A549 (cell line): ENCODE measurements at regions not wholly inside any gene's neighbourhood (a gene's known extent, or its start where the extent isn't known, plus 50 kb on each side); places are given as distances from the start of the nearest gene placed in this dataset.
"Not testable (repeated sequence)": the region's sequence is repeated elsewhere in the genome, so short reads cannot be mapped to it uniquely, and the experiment has no call there.

ENCODE experiments used
- ATAC-seq, 2 experiments: fragments of 200-7000 bp in 1 of 2; fragments of >200 bp in 1 of 2; cut with Nextera tagmentation in 1 of 2; cut with Tn5 transposase in 1 of 2; 3 replicates each; pipeline versions ENCODE4 v1.8.0 to v1.9.1; 2018 to 2020; ENCODE audit warnings: mild to moderate bottlenecking in 1 of 2, moderate library complexity in 1 of 2
- CTCF ChIA-PET: fragments of 300-600 bp; sonication (Branson Sonifier 250); formaldehyde crosslinking; extraction: SDS; loops from one replicate; lab custom pipeline; 2021; ENCODE audit warnings: antibody characterized with exemption, inconsistent platforms; lab: Yijun Ruan, JAX
- POLR2A ChIA-PET: fragments of 350-600 bp; formaldehyde crosslinking; extraction: SDS; loops from one replicate; lab custom pipeline; 2021; ENCODE audit warnings: antibody characterized with exemption, inconsistent platforms; lab: Yijun Ruan, JAX
- DNase-seq, 2 experiments: peaks; one replicate each; pipeline versions ENCODE4 v3.0.0 to v3.0.0-alpha.2; 2011 to 2016; ENCODE audit warnings: low read depth in 1 of 2, low spot score in 1 of 2
- FAIRE-seq: peaks from 2 replicates; lab custom pipeline; 2011; peaks lifted over from hg19 to GRCh38; lab: Jason Lieb, UNC
- H3K27ac ChIP-seq, 2 experiments: fragments of >200 bp; sonication (Bioruptor Twin); formaldehyde crosslinking; 3 replicates each; pipeline ENCODE4 v1.5.1; 2016 to 2017
- H3K4me1 ChIP-seq: fragments of >200 bp; sonication (Bioruptor Twin); formaldehyde crosslinking; 3 replicates; pipeline ENCODE4 v1.6.1; 2016
- H3K4me2 ChIP-seq: fragments of >200 bp; sonication (Bioruptor Twin); formaldehyde crosslinking; 3 replicates; pipeline ENCODE4 v1.6.1; 2016
- H3K4me3 ChIP-seq: fragments of >200 bp; sonication (Bioruptor Twin); formaldehyde crosslinking; 3 replicates; pipeline ENCODE4 v1.5.1; 2016
- H3K9me3 ChIP-seq: fragments of >200 bp; sonication (Bioruptor Twin); formaldehyde crosslinking; 3 replicates; pipeline ENCODE4 v1.6.1; 2016
- ATOH8 ChIP-seq: fragments of 250-450 bp; sonication (Bioruptor Pico); IDR thresholded peaks from 2 replicates; pipeline ENCODE4 v1.5.0; 2020; ENCODE audit warnings: low read depth, mild to moderate bottlenecking, moderate library complexity
- CBX8 ChIP-seq: fragments of 200-600 bp; sonication (generic); IDR thresholded peaks from 2 replicates; pipeline ENCODE4 v1.6.1; 2016
- CHD2 ChIP-seq: fragments of 150-350 bp; IDR thresholded peaks from 2 replicates; pipeline ENCODE4 v1.6.1; 2014; ENCODE audit warnings: low read length; ENCODE audit not compliant: partially characterized antibody
- CTCF ChIP-seq: fragments of >200 bp; sonication (Bioruptor Twin); formaldehyde crosslinking; IDR thresholded peaks from 3 replicates; pipeline ENCODE4 v1.5.1; 2016
- E2F6 ChIP-seq: IDR thresholded peaks from 2 replicates; pipeline ENCODE4 v1.6.1; 2012; ENCODE audit warnings: low read depth, borderline replicate concordance
- ESRRA ChIP-seq: fragments of 150-350 bp; IDR thresholded peaks from 2 replicates; pipeline ENCODE4 v1.6.1; 2014; ENCODE audit warnings: mild to moderate bottlenecking, low read length, borderline replicate concordance
- FOSB ChIP-seq: fragments of 250-450 bp; sonication (Bioruptor Pico); IDR thresholded peaks from 2 replicates; pipeline ENCODE4 v1.5.0; 2020; ENCODE audit warnings: mild to moderate bottlenecking, moderate library complexity
- HDAC2 ChIP-seq: fragments of 200-600 bp; sonication (generic); IDR thresholded peaks from 2 replicates; pipeline ENCODE4 v1.6.1; 2016
- HMGXB4 ChIP-seq: fragments of 250-450 bp; sonication (Bioruptor Pico); IDR thresholded peaks from 2 replicates; pipeline ENCODE4 v1.5.0; 2021; ENCODE audit warnings: mild to moderate bottlenecking, moderate library complexity, borderline replicate concordance
- HOXA7 ChIP-seq: fragments of 250-450 bp; sonication (Bioruptor Pico); IDR thresholded peaks from 2 replicates; pipeline ENCODE4 v1.5.0; 2020; ENCODE audit warnings: mild to moderate bottlenecking, moderate library complexity
- HOXB5 ChIP-seq: fragments of 250-450 bp; sonication (Bioruptor Pico); IDR thresholded peaks from 2 replicates; pipeline ENCODE4 v1.5.0; 2020; ENCODE audit warnings: mild to moderate bottlenecking, moderate library complexity
- JUNB ChIP-seq: fragments of >200 bp; sonication (Bioruptor Twin); formaldehyde crosslinking; IDR thresholded peaks from 2 replicates; pipeline ENCODE4 v1.6.1; 2016
- KDM5A ChIP-seq: fragments of 200-600 bp; sonication (generic); IDR thresholded peaks from 2 replicates; pipeline ENCODE4 v1.6.1; 2016; ENCODE audit warnings: antibody characterized with exemption, mild to moderate bottlenecking
- MAX ChIP-seq: IDR thresholded peaks from 2 replicates; pipeline ENCODE4 v1.6.1; 2012
- MYC ChIP-seq: IDR thresholded peaks from 2 replicates; pipeline ENCODE4 v1.6.1; 2012; ENCODE audit warnings: mild to moderate bottlenecking, inconsistent platforms, low read length, improper control_type of control experiment, borderline replicate concordance
- POLR2A ChIP-seq: IDR thresholded peaks from 2 replicates; pipeline ENCODE4 v1.6.1; 2012; ENCODE audit warnings: mild to moderate bottlenecking, low read length
- POLR2AphosphoS2 ChIP-seq: conservative IDR thresholded peaks from 2 replicates; pipeline ENCODE4 v1.6.1; 2012; ENCODE audit warnings: low read length, improper control_type of control experiment, inconsistent platforms
- RARB ChIP-seq: fragments of 250-450 bp; sonication (Bioruptor Pico); IDR thresholded peaks from 2 replicates; pipeline ENCODE4 v1.8.0; 2021; ENCODE audit warnings: mild to moderate bottlenecking, moderate library complexity
- REST ChIP-seq: fragments of 200-600 bp; sonication (generic); IDR thresholded peaks from 2 replicates; pipeline ENCODE4 v1.6.1; 2016; ENCODE audit warnings: antibody characterized with exemption, mild to moderate bottlenecking, moderate library complexity
- RFX5 ChIP-seq: fragments of 450-650 bp; IDR thresholded peaks from 2 replicates; pipeline ENCODE4 v1.7.1; 2014; ENCODE audit warnings: antibody characterized with exemption, mild to moderate bottlenecking, moderate library complexity
- RNF2 ChIP-seq: fragments of 200-600 bp; sonication (generic); IDR thresholded peaks from 2 replicates; pipeline ENCODE4 v1.6.1; 2016; ENCODE audit warnings: low read depth, mild to moderate bottlenecking, antibody characterized with exemption, moderate library complexity, borderline replicate concordance
- SMC3 ChIP-seq: fragments of >200 bp; sonication (Bioruptor Twin); formaldehyde crosslinking; IDR thresholded peaks from 3 replicates; pipeline ENCODE4 v1.6.1; 2018; ENCODE audit warnings: inconsistent platforms
- SREBF2 ChIP-seq: fragments of 450-650 bp; IDR thresholded peaks from 2 replicates; pipeline ENCODE4 v1.6.1; 2014; ENCODE audit warnings: mild to moderate bottlenecking, moderate library complexity
- ZFP36 ChIP-seq: fragments of 450-650 bp; IDR thresholded peaks from 2 replicates; pipeline ENCODE4 v1.6.1; 2014; ENCODE audit warnings: borderline replicate concordance; ENCODE audit not compliant: partially characterized antibody
- WGBS: methylation state at CpG from one replicate; pipeline ENCODE4 v1.1.6; 2017; ENCODE audit errors: missing lambda C conversion rate; 5-methylcytosine and 5-hydroxymethylcytosine counted together

- DNase-seq (no peak), ATAC-seq (no peak), FAIRE-seq (no peak)
- Histone ChIP-seq H3K27ac (no peak overlapping the region), H3K4me3 (no peak overlapping the region), H3K9me3 (no peaks in the 10 kb centered on the region; the same call in 1 of the 3 replicates), H3K4me2 (no peak overlapping the region), H3K4me1 (no peaks in the 10 kb centered on the region)
- ChIA-PET CTCF (interaction anchor here (1.3 kb wide), 1 partner anchor 11 kb away, joined by 5 read pairs; no protein-coding TSS in a partner anchor), POLR2A (no interaction called here)
- TF ChIP-seq ATOH8 (CRISPR knock-in tag) (no peak), KDM5A (no peak), SREBF2 (no peak), HMGXB4 (CRISPR knock-in tag) (no peak), MAX (no peak), JUNB (no peak), RFX5 (no peak), ESRRA (no peak), FOSB (no peak), HDAC2 (no peak), CTCF (no peak), ZFP36 (no peak), MYC (no peak), RNF2 (no peak), HOXA7 (CRISPR knock-in tag) (no peak), CHD2 (no peak), RARB (CRISPR knock-in tag) (no peak), POLR2A (no peak), HOXB5 (no peak)
- 2% methylated on average over 4 of the region's 4 CpGs for WGBS
Measured at GRCh38 chr15:93920204-93920603, 311.2 kb upstream of the MCTP2 start.

- CTCF ChIA-PET, FAIRE-seq, H3K27ac ChIP-seq, DNase-seq, H3K4me3 ChIP-seq, POLR2A ChIA-PET, H3K4me1 ChIP-seq, ATAC-seq, H3K4me2 ChIP-seq, H3K9me3 ChIP-seq: not testable (repeated sequence)
- WGBS: 3% methylated on average over 2 of the region's 2 CpGs
Measured at GRCh38 chr15:93918801-93919200, 312.6 kb upstream of the MCTP2 start.

- 3% methylated on average over 1 of the region's 1 CpG for WGBS
- CTCF ChIA-PET: no interaction called here
Measured at GRCh38 chr15:93917181-93917580, 314.2 kb upstream of the MCTP2 start.

More at GRCh38 chr15:93917181-93917580, 314.2 kb upstream of the MCTP2 start:
- no peaks in the 10 kb centered on the region for H3K4me1 ChIP-seq
- H3K9me3 ChIP-seq: no peaks in the 10 kb centered on the region; the same call in 2 of the 3 replicates
- no peak overlapping the region for H3K27ac ChIP-seq
- POLR2A ChIA-PET: no interaction called here
- no peak for FAIRE-seq
- no peak for DNase-seq
- TF ChIP-seq E2F6 (no peak), SMC3 (no peak), KDM5A (no peak), REST (no peak), POLR2AphosphoS2 (no peak), CBX8 (no peak), MAX (no peak)
- H3K4me3 ChIP-seq: no peak overlapping the region
- ATAC-seq: no peak
- no peak overlapping the region for H3K4me2 ChIP-seq
